HepG2 (cell line): ENCODE measurements at regions not wholly inside any gene's neighbourhood (a gene's known extent, or its start where the extent isn't known, plus 50 kb on each side); places are given as distances from the start of the nearest gene placed in this dataset.

Source experiments
- CTCF ChIP-seq: sonication (generic); formaldehyde crosslinking; IDR thresholded peaks from 2 replicates; pipeline ENCODE4 v1.5.0; 2020; ENCODE audit warnings: mild to moderate bottlenecking, missing genetic modification reagents, moderate library complexity
- FOXO1 ChIP-seq: sonication (generic); formaldehyde crosslinking; IDR thresholded peaks from 2 replicates; pipeline ENCODE4 v1.4.0; 2020; ENCODE audit warnings: missing genetic modification reagents
- HOMEZ ChIP-seq: IDR thresholded peaks from 2 replicates; pipeline ENCODE4 v1.6.1; 2016; ENCODE audit warnings: low read depth
- ONECUT2 ChIP-seq: sonication (generic); formaldehyde crosslinking; IDR thresholded peaks from 2 replicates; pipeline ENCODE4 v1.4.0; 2020; ENCODE audit warnings: missing genetic modification reagents
- ZBTB10 ChIP-seq: sonication (generic); formaldehyde crosslinking; IDR thresholded peaks from 2 replicates; pipeline ENCODE4 v1.4.0; 2020; ENCODE audit warnings: missing genetic modification reagents, borderline replicate concordance
- ZBTB25 ChIP-seq: IDR thresholded peaks from 2 replicates; pipeline ENCODE4 v1.6.1; 2018; ENCODE audit warnings: missing genetic modification reagents
- ZNF577 ChIP-seq: sonication (generic); formaldehyde crosslinking; IDR thresholded peaks from 2 replicates; pipeline ENCODE4 v1.4.0; 2020; ENCODE audit warnings: mild to moderate bottlenecking, low read depth, missing genetic modification reagents, borderline replicate concordance
- ZNF652 ChIP-seq: IDR thresholded peaks from 2 replicates; pipeline ENCODE4 v1.6.1; 2016; ENCODE audit warnings: low read depth, borderline replicate concordance
- TF ChIP-seq, protein P1 (sequence below): IDR thresholded peaks from 2 replicates; pipeline ENCODE4 v1.6.1; 2012; ENCODE audit warnings: low read depth, low read length, improper control_type of control experiment
- TF ChIP-seq, protein P2 (sequence below): sonication (generic); formaldehyde crosslinking; IDR thresholded peaks from 2 replicates; pipeline ENCODE4 v1.4.0; 2020; ENCODE audit warnings: mild to moderate bottlenecking, missing genetic modification reagents

DNA sequence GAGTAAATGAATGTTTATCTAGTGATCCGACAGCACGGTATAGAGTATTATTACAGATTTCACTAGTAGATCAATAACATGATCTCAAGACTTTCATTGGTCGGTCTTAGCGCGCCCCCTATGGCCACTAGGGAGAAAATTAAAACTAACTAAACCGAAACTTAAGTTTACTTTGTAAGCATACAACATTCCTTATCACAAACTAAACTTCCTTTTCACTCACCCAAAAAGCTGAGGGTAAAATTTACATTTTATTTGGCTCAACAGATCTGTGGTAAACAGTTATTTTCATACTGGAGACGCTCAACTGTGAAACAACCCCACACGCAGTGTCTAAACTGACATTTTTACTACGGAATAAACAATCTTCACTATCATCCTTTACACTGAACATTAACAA lies 215.6 kb upstream of the MAP2 start (continued):
- TF ChIP-seq, protein P1, sequence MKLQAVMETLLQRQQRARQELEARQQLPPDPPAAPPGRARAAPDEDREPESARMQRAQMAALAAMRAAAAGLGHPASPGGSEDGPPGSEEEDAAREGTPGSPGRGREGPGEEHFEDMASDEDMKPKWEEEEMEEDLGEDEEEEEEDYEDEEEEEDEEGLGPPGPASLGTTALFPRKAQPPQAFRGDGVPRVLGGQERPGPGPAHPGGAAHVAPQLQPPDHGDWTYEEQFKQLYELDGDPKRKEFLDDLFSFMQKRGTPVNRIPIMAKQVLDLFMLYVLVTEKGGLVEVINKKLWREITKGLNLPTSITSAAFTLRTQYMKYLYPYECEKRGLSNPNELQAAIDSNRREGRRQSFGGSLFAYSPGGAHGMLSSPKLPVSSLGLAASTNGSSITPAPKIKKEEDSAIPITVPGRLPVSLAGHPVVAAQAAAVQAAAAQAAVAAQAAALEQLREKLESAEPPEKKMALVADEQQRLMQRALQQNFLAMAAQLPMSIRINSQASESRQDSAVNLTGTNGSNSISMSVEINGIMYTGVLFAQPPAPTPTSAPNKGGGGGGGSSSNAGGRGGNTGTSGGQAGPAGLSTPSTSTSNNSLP = peak; percentile 34; the same call in 1 of the 2 replicates
- TF ChIP-seq, protein P2, sequence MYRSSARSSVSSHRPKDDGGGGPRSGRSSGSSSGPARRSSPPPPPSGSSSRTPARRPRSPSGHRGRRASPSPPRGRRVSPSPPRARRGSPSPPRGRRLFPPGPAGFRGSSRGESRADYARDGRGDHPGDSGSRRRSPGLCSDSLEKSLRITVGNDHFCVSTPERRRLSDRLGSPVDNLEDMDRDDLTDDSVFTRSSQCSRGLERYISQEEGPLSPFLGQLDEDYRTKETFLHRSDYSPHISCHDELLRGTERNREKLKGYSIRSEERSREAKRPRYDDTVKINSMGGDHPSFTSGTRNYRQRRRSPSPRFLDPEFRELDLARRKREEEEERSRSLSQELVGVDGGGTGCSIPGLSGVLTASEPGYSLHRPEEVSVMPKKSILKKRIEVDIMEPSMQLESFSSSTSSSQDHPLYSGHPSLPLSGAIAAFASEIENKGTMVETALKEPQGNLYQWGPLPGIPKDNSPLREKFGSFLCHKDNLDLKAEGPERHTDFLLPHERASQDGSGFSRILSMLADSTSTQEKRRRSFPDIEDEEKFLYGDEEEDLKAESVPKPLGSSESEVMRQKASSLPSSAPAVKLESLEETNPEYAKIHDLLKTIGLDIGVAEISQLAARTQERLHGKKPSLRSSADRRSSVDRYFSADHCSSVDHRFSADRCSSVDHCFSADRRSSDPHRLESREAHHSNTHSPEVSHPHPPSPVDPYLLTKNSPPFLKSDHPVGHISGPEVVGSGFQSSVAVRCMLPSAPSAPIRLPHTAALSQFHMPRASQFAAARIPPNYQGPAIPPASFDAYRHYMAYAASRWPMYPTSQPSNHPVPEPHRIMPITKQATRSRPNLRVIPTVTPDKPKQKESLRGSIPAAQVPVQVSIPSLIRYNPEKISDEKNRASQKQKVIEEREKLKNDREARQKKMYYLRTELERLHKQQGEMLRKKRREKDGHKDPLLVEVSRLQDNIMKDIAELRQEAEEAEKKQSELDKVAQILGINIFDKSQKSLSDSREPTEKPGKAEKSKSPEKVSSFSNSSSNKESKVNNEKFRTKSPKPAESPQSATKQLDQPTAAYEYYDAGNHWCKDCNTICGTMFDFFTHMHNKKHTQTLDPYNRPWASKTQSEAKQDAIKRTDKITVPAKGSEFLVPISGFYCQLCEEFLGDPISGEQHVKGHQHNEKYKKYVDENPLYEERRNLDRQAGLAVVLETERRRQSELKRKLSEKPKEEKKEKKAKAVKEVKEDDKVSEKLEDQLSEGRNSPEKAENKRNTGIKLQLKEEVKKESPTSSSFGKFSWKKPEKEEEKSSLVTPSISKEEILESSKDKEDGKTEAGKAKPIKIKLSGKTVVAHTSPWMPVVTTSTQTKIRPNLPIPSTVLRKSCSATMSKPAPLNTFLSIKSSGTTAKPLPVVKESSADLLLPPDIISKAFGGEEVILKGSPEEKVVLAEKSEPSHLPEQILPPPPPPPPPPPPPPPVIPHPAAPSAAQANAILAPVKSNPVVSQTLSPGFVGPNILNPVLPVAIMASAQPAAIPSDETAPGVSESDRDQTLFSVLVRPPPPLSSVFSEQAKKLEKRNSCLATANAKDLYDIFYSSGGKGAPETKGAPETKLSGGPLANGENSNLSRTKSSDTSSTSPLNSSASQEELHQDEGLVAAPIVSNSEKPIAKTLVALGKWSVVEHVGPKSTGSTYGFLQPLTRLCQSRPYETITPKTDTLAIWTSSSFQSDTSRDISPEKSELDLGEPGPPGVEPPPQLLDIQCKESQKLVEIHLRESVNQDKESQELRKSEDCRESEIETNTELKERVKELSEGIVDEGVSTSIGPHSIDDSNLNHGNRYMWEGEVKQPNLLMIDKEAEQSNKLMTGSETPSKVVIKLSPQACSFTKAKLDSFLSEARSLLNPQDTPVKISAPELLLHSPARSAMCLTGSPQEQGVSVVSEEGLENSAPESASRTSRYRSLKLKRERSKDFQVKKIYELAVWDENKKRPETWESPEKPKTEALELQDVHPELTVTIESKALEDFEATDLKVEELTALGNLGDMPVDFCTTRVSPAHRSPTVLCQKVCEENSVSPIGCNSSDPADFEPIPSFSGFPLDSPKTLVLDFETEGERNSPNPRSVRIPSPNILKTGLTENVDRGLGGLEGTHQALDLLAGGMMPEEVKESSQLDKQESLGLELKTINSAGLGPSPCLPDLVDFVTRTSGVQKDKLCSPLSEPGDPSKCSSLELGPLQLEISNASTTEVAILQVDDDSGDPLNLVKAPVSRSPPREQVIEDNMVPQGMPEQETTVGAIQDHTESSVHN (CRISPR knock-in tag) = no peak
- TF ChIP-seq CTCF (CRISPR knock-in tag) (peak; percentile 78), ZBTB10 (no peak), FOXO1 (CRISPR knock-in tag) (no peak), ZBTB25 (CRISPR knock-in tag) (0 out of 2 replicates have a peak, but pooled peaks have one; percentile 41), HOMEZ (CRISPR knock-in tag) (no peak), ONECUT2 (peak; percentile 81), ZNF652 (peak; percentile 54; the same call in 1 of the 2 replicates), ZNF577 (CRISPR knock-in tag) (no peak)
